Epithelial cell of esophagus (primary cell): ENCODE measurements at regions not wholly inside any gene's neighbourhood (a gene's known extent, or its start where the extent isn't known, plus 50 kb on each side); places are given as distances from the start of the nearest gene placed in this dataset.

ENCODE experiments used
- DNase-seq: peaks from one replicate; pipeline ENCODE4 v3.0.0; 2010; ENCODE audit warnings: low read depth
- H3K4me3 ChIP-seq: 2 replicates; pipeline ENCODE4 v1.5.1; 2011; ENCODE audit warnings: mild to moderate bottlenecking, low read length, control low read depth
- TF ChIP-seq, protein P1 (sequence below): IDR thresholded peaks from 2 replicates; pipeline ENCODE4 v1.5.1; 2011; ENCODE audit warnings: low read depth, mild to moderate bottlenecking, low read length, control low read depth, inconsistent platforms; ENCODE audit not compliant: insufficient read depth; ENCODE audit errors: missing control alignments

- TF ChIP-seq, protein P1, sequence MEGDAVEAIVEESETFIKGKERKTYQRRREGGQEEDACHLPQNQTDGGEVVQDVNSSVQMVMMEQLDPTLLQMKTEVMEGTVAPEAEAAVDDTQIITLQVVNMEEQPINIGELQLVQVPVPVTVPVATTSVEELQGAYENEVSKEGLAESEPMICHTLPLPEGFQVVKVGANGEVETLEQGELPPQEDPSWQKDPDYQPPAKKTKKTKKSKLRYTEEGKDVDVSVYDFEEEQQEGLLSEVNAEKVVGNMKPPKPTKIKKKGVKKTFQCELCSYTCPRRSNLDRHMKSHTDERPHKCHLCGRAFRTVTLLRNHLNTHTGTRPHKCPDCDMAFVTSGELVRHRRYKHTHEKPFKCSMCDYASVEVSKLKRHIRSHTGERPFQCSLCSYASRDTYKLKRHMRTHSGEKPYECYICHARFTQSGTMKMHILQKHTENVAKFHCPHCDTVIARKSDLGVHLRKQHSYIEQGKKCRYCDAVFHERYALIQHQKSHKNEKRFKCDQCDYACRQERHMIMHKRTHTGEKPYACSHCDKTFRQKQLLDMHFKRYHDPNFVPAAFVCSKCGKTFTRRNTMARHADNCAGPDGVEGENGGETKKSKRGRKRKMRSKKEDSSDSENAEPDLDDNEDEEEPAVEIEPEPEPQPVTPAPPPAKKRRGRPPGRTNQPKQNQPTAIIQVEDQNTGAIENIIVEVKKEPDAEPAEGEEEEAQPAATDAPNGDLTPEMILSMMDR: no peak
- no peak for DNase-seq
- no peak overlapping the region for H3K4me3 ChIP-seq
These were observed 295.8 kb downstream of the PREX1 start for GRCh38 chr20:48532028-48532427.

DNA sequence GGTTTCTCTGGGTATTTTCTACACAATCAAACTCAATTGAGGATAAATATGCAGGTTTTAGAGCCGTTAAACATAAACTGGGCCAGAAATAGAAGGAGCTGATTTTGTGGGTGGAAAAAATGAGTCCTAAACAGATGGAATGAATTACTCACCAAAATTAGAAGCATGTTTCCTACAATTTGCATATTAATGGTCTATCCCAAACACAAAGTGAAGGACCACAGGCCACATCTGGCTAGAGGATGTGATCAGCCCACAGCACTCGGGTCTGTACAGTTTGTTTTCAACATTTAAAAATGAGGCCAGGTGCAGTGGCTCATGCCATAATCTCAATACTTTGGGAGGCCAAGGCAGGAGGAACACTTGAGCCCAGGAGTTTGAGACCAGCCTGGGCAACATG, 296.3 kb downstream of the PREX1 start:
- H3K4me3 ChIP-seq: no peak overlapping the region
- TF ChIP-seq, protein P1: no peak
- DNase-seq: no peak

DNA sequence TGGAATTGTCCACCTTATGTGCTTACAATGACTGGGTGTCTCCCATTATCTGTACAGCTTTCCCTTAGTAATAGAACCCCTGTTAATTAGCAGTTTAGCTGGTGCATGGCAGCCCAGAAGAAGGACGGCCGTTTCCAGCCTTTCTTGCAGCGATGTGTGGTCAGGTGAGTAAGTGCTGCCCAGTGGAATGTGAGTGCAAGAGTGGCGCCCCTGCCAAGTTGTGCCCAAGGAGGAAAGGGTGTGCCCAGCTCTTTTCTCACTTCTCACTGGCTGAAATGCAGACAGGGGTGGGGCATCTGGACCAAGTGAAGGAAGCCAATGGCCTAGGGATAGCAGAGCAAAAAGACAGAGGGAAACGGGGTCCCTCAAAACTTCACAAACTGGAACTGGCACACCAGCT, 296.8 kb downstream of the PREX1 start:
- TF ChIP-seq, protein P1: no peak
- DNase-seq: no peak
- H3K4me3 ChIP-seq: no peak overlapping the region

DNA sequence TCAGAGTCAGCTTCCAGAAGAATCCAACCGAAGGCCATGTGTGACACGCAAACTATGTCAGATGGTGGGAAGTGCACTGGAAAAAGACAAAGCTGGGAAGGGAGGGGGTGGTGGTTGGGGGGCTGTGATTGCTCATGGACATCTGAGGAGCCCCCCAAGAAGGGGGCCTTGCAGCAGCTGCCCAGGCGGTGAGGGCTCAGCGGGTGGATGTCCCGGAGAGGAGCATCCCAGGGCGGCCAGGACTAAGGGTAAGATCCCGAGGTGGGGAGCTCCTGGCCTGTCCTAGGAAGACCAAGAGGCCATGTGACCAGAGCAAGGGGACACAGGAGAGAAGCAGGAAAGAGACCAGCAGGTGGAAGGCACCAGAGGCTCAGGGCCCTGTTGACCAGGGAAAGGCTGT, 299.5 kb downstream of the PREX1 start:
- DNase-seq: no peak
- no peak overlapping the region for H3K4me3 ChIP-seq
- TF ChIP-seq, protein P1: no peak

- no peak for DNase-seq
- TF ChIP-seq, protein P1: no peak
- H3K4me3 ChIP-seq: no peak overlapping the region
These were observed 300.0 kb downstream of the PREX1 start for GRCh38 chr20:48527771-48528170.

DNA sequence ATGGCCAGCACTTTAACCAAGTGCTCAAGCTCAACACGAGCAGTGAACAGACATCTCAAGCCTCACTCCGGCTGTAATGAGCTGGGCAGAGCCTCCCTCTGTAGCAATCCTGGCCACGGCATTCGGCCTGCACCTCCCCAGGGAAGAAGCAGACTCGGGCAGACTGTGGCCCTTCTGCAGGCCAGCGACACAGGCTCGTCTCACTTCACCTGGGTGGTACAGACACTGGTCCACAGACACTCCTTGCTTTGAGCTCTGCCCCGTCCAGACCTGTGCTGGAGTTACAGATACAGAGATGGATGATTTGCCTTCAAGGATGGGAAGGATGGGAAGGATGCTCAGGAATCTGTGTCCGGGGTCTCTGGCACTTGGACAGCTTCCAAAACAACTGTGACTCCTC, 300.9 kb downstream of the PREX1 start:
- no peak overlapping the region for H3K4me3 ChIP-seq
- TF ChIP-seq, protein P1: no peak
- no peak for DNase-seq

- TF ChIP-seq, protein P1: no peak
- no peak for DNase-seq
- no peak overlapping the region for H3K4me3 ChIP-seq
These were observed 302.4 kb downstream of the PREX1 start for GRCh38 chr20:48525400-48525799.
